OCI-LY7 (cell line): ENCODE measurements at regions not wholly inside any gene's neighbourhood (a gene's known extent, or its start where the extent isn't known, plus 50 kb on each side); places are given as distances from the start of the nearest gene placed in this dataset.

Source experiments
- EZH2phosphoT487 ChIP-seq: fragments of 200-600 bp; sonication (generic); IDR thresholded peaks from 2 replicates; pipeline ENCODE4 v1.6.1; 2018; ENCODE audit warnings: low read depth, borderline replicate concordance, mild to moderate bottlenecking, mixed run types, antibody characterized with exemption, low read length, moderate library complexity, mixed read lengths
- TF ChIP-seq, protein P1 (sequence below): fragments of 200-600 bp; sonication (generic); conservative IDR thresholded peaks from 2 replicates; pipeline ENCODE4 v1.5.1; 2014; ENCODE audit warnings: mild to moderate bottlenecking, antibody characterized with exemption, low read length, moderate library complexity, mixed read lengths

DNA sequence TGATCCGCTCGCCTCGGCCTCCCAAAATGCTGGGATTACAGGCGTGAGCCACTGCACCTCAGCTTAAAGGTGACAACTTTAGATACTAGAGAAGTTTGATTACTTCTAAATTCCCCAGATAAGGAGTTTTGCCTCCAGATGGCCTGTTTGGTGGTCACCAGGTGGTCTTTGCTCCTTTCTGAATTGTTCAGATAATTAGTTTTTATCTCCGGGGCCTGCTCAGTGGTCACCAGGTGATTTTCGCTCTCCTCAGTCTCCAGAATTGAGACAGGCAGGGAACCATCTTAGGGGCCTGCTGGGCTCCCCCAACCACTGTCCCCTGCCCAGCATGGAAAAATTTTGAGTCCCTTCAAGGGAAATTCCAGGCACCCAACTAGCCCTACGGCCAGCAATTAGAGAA lies 62.6 kb downstream of the GPR6 start:
- TF ChIP-seq, protein P1, sequence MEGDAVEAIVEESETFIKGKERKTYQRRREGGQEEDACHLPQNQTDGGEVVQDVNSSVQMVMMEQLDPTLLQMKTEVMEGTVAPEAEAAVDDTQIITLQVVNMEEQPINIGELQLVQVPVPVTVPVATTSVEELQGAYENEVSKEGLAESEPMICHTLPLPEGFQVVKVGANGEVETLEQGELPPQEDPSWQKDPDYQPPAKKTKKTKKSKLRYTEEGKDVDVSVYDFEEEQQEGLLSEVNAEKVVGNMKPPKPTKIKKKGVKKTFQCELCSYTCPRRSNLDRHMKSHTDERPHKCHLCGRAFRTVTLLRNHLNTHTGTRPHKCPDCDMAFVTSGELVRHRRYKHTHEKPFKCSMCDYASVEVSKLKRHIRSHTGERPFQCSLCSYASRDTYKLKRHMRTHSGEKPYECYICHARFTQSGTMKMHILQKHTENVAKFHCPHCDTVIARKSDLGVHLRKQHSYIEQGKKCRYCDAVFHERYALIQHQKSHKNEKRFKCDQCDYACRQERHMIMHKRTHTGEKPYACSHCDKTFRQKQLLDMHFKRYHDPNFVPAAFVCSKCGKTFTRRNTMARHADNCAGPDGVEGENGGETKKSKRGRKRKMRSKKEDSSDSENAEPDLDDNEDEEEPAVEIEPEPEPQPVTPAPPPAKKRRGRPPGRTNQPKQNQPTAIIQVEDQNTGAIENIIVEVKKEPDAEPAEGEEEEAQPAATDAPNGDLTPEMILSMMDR: no peak
- no peak for TF ChIP-seq EZH2phosphoT487
